D721Med (cell line): ENCODE measurements at regions not wholly inside any gene's neighbourhood (a gene's known extent, or its start where the extent isn't known, plus 50 kb on each side); places are given as distances from the start of the nearest gene placed in this dataset.

Source experiments
- DNase-seq: peaks from one replicate; pipeline ENCODE4 v3.0.0; 2011; ENCODE audit warnings: low spot score; ENCODE audit not compliant: insufficient read length
- FAIRE-seq: peaks from 2 replicates; lab custom pipeline; 2011; peaks lifted over from hg19 to GRCh38; lab: Jason Lieb, UNC
- TF ChIP-seq, protein P1 (sequence below): IDR thresholded peaks from 2 replicates; pipeline ENCODE4 v1.5.1; 2012; ENCODE audit warnings: mild to moderate bottlenecking, control low read depth; ENCODE audit not compliant: insufficient read depth; ENCODE audit errors: missing control alignments

DNA sequence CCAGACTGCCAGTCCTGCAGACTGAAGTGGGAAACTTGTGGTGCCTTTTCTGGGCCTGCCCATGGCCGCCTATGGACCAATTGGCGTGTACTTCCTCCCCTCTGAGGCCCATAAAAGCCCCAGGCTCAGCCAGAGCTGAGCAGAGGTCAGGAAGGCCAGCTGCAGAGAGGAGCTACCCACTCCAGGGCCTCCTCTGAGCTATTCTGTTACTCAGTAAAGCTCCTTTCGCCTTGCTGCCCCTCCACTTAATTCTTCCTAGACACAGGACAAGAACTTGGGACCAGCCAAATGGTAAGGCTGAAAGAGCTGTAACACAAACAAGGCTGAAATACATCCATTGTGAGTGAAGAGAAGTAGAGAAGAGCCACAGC, 106.4 kb downstream of the C9orf50 start:
- FAIRE-seq (no peak), DNase-seq (no peak)
- TF ChIP-seq, protein P1, sequence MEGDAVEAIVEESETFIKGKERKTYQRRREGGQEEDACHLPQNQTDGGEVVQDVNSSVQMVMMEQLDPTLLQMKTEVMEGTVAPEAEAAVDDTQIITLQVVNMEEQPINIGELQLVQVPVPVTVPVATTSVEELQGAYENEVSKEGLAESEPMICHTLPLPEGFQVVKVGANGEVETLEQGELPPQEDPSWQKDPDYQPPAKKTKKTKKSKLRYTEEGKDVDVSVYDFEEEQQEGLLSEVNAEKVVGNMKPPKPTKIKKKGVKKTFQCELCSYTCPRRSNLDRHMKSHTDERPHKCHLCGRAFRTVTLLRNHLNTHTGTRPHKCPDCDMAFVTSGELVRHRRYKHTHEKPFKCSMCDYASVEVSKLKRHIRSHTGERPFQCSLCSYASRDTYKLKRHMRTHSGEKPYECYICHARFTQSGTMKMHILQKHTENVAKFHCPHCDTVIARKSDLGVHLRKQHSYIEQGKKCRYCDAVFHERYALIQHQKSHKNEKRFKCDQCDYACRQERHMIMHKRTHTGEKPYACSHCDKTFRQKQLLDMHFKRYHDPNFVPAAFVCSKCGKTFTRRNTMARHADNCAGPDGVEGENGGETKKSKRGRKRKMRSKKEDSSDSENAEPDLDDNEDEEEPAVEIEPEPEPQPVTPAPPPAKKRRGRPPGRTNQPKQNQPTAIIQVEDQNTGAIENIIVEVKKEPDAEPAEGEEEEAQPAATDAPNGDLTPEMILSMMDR = no peak

DNA sequence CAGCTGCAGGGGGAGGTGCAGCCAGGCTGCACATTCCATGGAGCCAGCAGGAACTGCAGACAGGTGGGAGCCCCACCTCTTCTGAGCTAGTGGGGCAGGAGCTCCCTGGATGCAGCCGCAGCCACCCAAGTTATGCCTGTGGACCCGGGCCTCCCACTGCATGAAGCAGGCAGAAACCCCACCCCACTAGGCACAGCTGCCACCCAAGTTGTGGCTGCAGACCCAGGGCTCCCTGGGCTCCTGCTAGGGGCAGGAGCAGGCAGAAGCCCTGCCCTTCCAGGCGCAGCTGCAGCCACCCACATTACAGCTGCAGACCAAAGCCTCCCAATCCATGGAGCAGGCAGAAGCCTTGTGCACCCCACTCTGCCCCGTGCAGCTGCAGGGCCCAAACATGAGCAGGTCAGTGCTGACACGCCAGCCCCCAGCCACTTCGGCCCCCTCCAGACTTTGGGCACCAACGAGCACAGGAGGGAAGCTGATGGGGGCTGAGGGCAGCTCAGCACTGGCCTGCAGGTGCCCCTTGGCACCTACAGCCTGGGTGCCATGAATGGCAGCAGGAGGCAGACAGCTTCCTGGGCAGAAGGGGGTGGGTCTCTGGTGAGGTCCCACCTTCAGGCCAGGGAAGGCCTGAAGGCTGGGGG, 106.9 kb downstream of the C9orf50 start:
- TF ChIP-seq, protein P1 = no peak
- DNase-seq = no peak
- no peak for FAIRE-seq

DNA sequence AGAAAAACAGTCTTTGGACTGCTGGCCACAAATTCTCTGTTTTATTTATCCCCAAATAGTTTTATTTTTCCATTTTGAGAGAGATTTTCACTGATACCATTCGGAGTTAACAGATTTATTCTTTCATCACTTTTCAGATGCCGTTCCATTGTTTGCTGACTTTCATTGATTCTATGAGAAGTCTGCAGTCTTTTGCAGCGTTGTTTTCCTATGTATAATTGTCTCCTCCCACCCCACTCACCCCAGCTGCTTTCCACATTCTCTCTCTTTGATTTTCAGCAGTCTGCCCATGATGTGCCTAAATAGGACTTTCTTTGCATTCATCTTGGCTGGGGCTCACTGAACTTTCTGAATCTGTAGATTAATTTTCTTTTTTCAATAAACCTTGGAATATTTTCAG, 107.6 kb downstream of the C9orf50 start:
- no peak for FAIRE-seq
- DNase-seq = no peak
- TF ChIP-seq, protein P1 = no peak

DNA sequence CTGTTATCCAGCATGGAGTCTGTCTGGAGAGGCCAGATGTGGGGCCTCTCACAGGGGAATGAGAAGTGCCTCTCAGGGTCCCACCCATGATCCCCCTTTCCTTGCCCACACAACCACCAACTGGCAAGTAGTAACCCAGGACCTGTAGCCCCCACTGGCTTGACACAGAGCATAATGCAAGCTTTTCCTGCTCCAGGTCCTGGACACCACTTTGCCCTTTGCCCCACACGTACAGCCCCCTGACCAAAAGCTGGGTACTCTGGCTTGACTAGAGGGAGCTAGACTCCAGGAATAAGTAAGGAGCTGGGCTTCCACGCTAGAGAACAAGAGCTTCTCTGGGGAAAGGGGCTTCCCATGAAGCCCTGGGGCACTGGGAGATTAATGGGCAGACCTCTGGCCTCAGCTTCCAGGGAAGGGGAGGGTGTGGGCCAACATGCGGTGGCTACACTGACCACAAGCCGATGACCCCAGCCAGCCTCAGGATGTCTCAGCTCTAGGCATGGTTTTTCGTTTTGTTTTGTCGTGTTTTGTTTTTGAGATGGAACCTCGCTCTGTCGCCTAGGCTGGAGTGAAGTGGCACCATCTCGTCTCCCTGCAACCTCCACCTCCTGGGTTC, 109.5 kb downstream of the C9orf50 start:
- TF ChIP-seq, protein P1 = no peak
- FAIRE-seq = no peak
- DNase-seq = no peak

DNA sequence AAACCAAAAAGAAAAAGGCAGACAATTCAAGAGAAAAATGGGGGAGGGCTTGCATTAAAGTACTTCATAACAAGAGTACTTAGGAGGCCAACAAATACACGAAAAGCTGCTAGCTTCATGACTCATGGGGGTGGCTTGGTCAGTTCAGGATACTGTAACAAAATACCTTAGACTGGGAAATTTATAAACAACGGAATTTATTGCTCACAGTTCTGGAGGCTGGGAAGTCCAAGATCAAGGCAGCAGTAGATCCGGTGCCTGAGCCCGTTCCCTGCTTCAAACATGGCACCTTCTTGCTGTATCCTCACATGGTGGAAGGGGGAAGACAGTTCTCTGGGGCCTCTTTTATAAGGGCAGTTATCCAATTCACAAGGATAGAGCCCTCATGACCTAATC, 111.4 kb downstream of the C9orf50 start:
- no peak for FAIRE-seq
- TF ChIP-seq, protein P1 = no peak
- no peak for DNase-seq

DNA sequence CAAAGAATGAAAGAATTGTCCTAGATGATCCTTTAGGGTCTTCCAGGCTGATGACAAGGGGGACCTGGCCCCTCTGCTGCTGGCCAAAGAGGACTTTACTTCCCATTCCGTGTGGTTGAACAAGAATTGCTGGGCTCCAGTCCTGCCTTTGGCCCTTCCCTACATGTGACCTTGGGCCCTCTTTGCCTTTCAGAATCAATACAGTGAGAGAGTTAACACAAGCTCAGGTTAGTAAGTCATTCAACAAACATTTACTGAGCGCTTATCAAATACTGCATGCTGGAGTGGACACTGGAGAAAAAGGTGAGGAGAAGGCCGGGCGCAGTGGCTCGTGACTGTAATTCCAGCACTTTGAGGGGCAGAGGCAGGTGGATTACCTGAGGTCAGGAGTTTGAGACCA, 113.1 kb downstream of the C9orf50 start:
- DNase-seq (no peak), FAIRE-seq (no peak)
- TF ChIP-seq, protein P1 = no peak

DNA sequence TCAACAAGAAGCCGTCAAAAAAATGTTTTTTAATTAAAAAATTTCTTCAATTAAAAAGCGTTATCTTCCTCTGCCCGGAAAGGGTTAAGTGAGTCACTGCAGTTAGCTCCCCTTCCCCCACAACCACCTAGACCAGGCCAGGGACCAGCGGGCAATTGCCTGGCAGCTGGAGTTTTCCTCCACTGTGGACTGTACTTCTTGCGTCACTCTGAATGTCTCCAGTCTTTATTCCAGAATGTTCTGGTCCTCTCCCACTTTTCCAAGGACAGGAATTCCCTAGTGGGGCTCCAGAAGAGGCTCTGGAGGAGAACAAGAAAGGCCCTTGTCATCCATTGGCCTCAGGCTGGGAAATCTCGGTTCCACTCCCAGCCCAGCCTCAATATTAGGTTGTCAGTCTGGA, 114.0 kb downstream of the C9orf50 start:
- FAIRE-seq = no peak
- no peak for DNase-seq
- TF ChIP-seq, protein P1 = no peak
